ENCODE measurements at regions not wholly inside any gene's neighbourhood (a gene's known extent, or its start where the extent isn't known, plus 50 kb on each side); places are given as distances from the start of the nearest gene placed in this dataset.

DNA sequence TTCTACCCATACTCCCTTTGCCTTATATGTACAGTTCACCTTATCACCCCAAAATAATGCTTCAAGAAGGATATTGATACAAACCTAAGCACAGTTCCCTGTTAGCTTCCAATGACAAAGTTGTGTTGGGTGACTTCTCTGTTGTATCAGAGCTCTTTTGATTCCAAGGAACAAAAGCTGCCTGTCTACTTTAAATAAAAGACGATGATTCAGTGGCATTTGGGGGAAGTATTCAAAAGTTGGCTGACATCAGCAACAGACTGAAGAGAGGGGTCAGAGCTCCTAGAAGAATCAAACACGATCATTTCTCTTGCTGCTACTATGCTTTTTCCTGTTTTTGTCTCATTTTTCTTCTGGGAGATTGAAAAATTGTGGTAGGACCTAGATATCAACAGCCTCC, 69.4 kb upstream of the CA10 start:
- Histone ChIP-seq H3K4me3 (no peak overlapping the region), H3K9me3 (no peaks in the 10 kb centered on the region), H3K27me3 (no peaks in the 10 kb centered on the region), H3K36me3 (replicated peaks in 1 of 2; ENCODE audit: insufficient read depth in 1 of 2, low read depth in 2 of 2) (no peaks in the 10 kb centered on the region), H3K4me1 (no peaks in the 10 kb centered on the region), H3K27ac (no peak overlapping the region)
- ATAC-seq (no peak), DNase-seq (no peak)
- intact Hi-C loops (cut with DNase I) = no loop called here
- TF ChIP-seq, protein P1, sequence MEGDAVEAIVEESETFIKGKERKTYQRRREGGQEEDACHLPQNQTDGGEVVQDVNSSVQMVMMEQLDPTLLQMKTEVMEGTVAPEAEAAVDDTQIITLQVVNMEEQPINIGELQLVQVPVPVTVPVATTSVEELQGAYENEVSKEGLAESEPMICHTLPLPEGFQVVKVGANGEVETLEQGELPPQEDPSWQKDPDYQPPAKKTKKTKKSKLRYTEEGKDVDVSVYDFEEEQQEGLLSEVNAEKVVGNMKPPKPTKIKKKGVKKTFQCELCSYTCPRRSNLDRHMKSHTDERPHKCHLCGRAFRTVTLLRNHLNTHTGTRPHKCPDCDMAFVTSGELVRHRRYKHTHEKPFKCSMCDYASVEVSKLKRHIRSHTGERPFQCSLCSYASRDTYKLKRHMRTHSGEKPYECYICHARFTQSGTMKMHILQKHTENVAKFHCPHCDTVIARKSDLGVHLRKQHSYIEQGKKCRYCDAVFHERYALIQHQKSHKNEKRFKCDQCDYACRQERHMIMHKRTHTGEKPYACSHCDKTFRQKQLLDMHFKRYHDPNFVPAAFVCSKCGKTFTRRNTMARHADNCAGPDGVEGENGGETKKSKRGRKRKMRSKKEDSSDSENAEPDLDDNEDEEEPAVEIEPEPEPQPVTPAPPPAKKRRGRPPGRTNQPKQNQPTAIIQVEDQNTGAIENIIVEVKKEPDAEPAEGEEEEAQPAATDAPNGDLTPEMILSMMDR (IDR thresholded peaks at IDR 0.05) = no peak
- TF ChIP-seq POLR2A (IDR thresholded peaks at IDR 0.05) = no peak
- 47 to 63% methylated on average over 2 of the region's 2 CpGs for WGBS, 2 donors

DNA sequence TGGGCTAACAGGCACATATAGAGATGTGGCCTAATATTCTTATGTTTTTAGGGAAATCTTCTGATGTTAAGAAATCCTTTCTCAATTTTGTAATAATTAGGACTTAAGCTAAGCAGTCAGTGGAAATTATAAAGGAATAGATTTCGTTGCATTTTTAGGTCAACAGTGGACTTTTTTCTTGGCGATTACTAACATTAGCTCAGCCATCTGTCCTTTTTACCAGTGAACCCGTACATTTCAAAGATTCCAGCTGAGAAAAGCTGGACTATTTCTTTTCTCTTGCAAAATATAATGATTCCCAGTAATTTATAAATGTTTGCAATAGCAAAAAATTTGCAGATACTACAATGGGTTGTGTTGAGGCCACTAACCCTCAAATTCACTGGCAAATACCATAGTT, 54.9 kb upstream of the CA10 start:
- no peak for DNase-seq
- no peaks in the 10 kb centered on the region for H3K36me3 ChIP-seq (replicated peaks in 1 of 2; ENCODE audit: insufficient read depth in 1 of 2, low read depth in 2 of 2)
- H3K4me1 ChIP-seq = no peaks in the 10 kb centered on the region
- no peaks in the 10 kb centered on the region for H3K9me3 ChIP-seq
- no peak for ATAC-seq
- no peaks in the 10 kb centered on the region for H3K27me3 ChIP-seq
- H3K4me3 ChIP-seq = no peak overlapping the region
- TF ChIP-seq POLR2A (IDR thresholded peaks at IDR 0.05) = no peak
- TF ChIP-seq, protein P1 (IDR thresholded peaks at IDR 0.05) = no peak
- intact Hi-C loops (cut with DNase I) = no loop called here
- WGBS, 2 donors = 54 to 66% methylated on average over 3 of the region's 3 CpGs
- no peak overlapping the region for H3K27ac ChIP-seq

DNA sequence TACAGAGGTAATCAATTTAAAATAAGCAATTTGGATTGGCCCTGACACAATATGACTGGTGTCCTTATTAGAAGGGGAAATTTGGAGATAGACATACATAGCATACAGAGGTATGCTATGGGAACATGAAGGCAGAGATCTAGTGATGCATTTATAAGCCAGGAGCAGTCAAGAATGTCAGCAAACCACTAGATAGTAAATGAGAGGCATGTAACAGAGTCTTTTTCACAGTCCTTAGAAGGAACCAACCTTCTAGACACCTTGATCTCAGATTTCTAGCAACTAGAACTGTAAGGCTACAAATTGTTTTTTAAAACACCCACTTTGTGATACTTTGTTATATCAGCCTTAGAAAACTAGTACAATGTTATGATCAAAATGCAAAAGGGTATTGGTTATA, 54.3 kb upstream of the CA10 start:
- DNase-seq = no peak
- no peaks in the 10 kb centered on the region for H3K36me3 ChIP-seq (replicated peaks in 1 of 2; ENCODE audit: insufficient read depth in 1 of 2, low read depth in 2 of 2)
- no peak for ATAC-seq
- H3K9me3 ChIP-seq = no peaks in the 10 kb centered on the region
- H3K27ac ChIP-seq = no peak overlapping the region
- no peaks in the 10 kb centered on the region for H3K4me1 ChIP-seq
- no peak for TF ChIP-seq POLR2A (IDR thresholded peaks at IDR 0.05)
- TF ChIP-seq, protein P1 (IDR thresholded peaks at IDR 0.05) = no peak
- intact Hi-C loops (cut with DNase I) = no loop called here
- H3K4me3 ChIP-seq = no peak overlapping the region
- no peaks in the 10 kb centered on the region for H3K27me3 ChIP-seq

DNA sequence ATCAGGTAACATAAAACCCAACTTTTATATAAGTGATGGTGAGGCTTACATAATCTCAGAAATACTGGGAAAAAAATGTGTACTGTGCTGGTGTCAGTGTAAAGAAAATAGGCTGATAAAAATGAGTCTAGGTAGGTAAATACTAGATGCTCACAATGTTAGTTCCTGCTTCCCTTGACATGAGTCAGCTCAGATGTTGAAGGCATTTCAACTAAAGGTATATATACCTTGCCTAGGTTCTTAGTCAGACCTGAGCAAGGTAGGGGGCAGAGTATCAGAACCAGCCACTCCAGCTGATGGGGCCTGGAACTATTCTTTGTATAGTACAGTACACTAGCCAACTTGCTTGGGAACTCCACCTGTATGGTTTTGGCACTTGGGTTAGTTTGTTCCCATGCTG, 51.0 kb upstream of the CA10 start:
- Histone ChIP-seq H3K4me3 (no peak overlapping the region), H3K36me3 (replicated peaks in 1 of 2; ENCODE audit: insufficient read depth in 1 of 2, low read depth in 2 of 2) (no peaks in the 10 kb centered on the region), H3K9me3 (no peaks in the 10 kb centered on the region), H3K27me3 (no peaks in the 10 kb centered on the region), H3K27ac (no peak overlapping the region), H3K4me1 (peaks cover 9% of the 10 kb centered on the region)
- intact Hi-C loops (cut with DNase I) = no loop called here
- TF ChIP-seq POLR2A (IDR thresholded peaks at IDR 0.05) = no peak
- TF ChIP-seq, protein P1 (IDR thresholded peaks at IDR 0.05) = no peak
- ATAC-seq (no peak), DNase-seq (no peak)
